GM12873 (cell line): ENCODE measurements at regions not wholly inside any gene's neighbourhood (a gene's known extent, or its start where the extent isn't known, plus 50 kb on each side); places are given as distances from the start of the nearest gene placed in this dataset.

Experiments
- TF ChIP-seq, protein P1 (sequence below): IDR thresholded peaks from 2 replicates; pipeline ENCODE4 v1.5.1; 2012; ENCODE audit warnings: low read depth, mild to moderate bottlenecking, moderate library complexity, low read length, control low read depth; ENCODE audit not compliant: insufficient read depth; ENCODE audit errors: missing control alignments

GRCh38 chr17:71978435-71978834, 142.4 kb upstream of the SOX9 start:
- TF ChIP-seq, protein P1, sequence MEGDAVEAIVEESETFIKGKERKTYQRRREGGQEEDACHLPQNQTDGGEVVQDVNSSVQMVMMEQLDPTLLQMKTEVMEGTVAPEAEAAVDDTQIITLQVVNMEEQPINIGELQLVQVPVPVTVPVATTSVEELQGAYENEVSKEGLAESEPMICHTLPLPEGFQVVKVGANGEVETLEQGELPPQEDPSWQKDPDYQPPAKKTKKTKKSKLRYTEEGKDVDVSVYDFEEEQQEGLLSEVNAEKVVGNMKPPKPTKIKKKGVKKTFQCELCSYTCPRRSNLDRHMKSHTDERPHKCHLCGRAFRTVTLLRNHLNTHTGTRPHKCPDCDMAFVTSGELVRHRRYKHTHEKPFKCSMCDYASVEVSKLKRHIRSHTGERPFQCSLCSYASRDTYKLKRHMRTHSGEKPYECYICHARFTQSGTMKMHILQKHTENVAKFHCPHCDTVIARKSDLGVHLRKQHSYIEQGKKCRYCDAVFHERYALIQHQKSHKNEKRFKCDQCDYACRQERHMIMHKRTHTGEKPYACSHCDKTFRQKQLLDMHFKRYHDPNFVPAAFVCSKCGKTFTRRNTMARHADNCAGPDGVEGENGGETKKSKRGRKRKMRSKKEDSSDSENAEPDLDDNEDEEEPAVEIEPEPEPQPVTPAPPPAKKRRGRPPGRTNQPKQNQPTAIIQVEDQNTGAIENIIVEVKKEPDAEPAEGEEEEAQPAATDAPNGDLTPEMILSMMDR: no peak

DNA sequence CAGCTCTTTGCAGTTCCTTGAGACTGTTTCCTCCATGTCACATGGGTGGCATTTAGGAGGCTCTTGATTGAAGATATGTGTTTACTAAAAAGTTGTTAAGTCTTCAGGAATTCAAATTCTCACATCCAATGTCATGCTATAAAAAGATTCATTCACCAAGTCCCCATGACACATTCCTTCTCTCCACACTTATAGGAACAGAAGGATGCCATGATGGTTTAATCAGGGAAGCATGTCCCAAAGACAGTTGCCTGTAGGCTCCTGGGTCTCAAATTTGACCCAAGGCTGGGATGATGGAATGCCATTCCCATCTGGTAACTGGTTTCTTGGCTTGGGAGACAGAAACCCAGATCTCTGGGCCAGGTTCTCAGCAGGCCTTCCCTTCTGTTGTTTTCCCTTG, 140.6 kb upstream of the SOX9 start:
- TF ChIP-seq, protein P1: no peak

- TF ChIP-seq, protein P1: no peak
These were observed 137.0 kb upstream of the SOX9 start for GRCh38 chr17:71983828-71984227.

- TF ChIP-seq, protein P1: no peak
These were observed 135.4 kb upstream of the SOX9 start for GRCh38 chr17:71985111-71986039.

DNA sequence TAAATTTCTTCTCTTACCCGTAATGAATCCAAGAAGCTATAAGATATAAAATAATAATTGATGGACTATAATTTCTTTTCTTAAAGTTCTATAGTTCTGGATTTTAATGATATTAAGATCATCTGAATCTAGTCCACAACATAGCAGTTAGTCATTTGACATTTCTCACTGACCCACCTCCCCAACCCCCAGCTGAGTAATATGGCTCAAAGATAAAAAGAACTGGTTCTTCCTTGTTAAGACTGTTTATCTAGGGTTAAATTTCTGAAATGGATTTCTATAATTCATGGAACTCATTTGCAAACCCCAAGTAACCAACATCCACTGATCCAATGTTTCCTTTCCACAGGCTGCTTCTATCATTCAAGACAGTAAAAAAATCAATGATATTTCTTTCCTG, 133.9 kb upstream of the SOX9 start:
- TF ChIP-seq, protein P1: no peak

GRCh38 chr17:71987634-71988033, 133.2 kb upstream of the SOX9 start:
- TF ChIP-seq, protein P1: no peak

DNA sequence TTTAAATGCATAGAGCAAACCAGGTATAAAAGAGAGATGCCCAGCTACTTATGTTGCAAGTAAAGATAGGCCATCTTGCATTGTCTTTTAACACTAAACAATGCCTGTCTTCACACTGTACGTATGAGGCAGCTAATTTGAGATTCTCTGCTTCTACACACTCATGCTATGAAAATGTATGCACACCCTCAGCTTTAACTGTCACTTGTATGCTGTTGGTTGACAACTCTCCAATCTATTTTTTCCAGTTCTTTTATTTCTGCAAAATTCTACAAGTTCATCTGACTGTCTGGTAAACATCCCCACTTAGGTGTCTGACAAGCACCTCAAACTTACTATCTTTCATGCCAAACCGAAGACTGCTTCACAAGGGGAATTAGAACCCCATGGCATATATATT, 131.7 kb upstream of the SOX9 start:
- TF ChIP-seq, protein P1: no peak
